IPS-18c (cell line): ENCODE measurements at regions not wholly inside any gene's neighbourhood (a gene's known extent, or its start where the extent isn't known, plus 50 kb on each side); places are given as distances from the start of the nearest gene placed in this dataset.
A peak's percentile ranks its signal among the peaks of the same experiment; 100 is the strongest.

ENCODE experiments used
- H3K4me3 ChIP-seq: 2 replicates; pipeline ENCODE4 v1.7.0; 2013; ENCODE audit warnings: low read depth, mild to moderate bottlenecking, low read length, moderate library complexity; ENCODE audit not compliant: insufficient read depth
- H3K9me3 ChIP-seq: one replicate; pipeline ENCODE4 v1.6.1; 2013; ENCODE audit warnings: mild to moderate bottlenecking, low read length, moderate library complexity; ENCODE audit not compliant: control insufficient read depth, insufficient read depth

DNA sequence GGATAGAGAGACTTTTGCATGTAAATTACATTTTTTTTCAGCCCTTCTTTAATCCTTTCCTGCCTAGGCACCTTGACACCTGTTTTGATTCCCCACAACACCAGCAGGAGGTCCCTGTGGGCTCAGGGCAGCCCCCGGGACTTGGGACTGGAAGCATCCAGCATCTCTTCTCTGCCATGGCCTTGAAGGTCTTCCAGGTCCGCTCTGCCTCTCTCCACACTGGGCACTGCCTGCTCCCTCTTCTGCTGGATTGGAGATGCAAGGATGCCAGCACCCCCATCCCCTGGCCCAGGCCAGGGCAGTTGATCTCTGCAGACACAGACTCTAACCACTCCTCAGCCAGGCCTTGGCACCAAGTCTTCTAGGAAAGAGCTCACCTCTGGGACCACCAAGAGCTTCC, 134.5 kb upstream of the C14orf180 start:
- Histone ChIP-seq H3K9me3 (peaks cover 3% of the 10 kb centered on the region), H3K4me3 (no peak overlapping the region)

DNA sequence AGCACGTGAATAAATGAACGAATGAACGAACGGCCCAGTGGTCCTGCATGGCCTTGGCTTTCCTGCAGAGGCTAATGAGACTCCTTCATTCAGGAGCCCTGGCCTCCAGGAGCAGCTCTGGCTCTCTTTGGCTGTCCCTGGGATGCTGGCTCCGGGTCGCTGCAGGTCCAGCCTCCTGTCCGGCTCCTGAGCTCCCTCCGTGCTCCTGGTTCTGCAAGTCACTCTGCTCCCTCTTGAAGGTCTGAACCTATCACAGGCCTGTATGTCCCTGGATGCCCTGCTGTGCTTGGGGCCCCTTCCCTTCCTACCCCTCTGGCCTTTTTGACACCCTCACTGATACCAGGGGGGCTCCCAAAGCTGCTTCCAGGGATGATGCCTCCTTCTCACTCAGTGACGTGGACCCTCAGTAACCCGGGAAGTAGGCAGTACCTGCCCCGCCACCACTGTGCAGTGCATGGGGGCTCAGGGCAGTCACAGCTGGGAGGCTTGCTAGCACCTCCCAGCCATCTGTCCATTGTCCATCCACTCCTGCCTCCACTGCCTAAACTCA, 133.7 kb upstream of the C14orf180 start:
- peaks cover 2% of the 10 kb centered on the region for H3K9me3 ChIP-seq
- H3K4me3 ChIP-seq: no peak overlapping the region

DNA sequence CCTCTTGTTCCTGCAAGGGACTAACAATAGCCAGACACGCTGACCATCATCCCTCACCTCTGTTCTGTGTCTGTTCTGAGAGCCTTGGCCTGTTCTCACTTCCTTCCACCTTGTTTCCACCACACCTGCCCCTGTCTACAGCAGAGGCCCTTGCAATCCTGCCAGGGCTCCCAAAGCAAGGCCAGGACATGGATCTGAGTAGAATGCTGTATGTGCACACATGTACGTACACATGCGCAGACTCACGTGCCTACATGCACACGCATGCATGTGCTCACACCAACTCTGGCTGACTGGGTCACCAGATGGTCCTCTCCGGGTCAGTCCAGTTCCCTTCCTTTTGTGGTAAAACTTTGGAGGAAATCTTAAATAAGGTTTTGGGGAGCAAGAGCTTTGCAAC, 133.0 kb upstream of the C14orf180 start:
- peaks cover 2% of the 10 kb centered on the region for H3K9me3 ChIP-seq
- no peak overlapping the region for H3K4me3 ChIP-seq

DNA sequence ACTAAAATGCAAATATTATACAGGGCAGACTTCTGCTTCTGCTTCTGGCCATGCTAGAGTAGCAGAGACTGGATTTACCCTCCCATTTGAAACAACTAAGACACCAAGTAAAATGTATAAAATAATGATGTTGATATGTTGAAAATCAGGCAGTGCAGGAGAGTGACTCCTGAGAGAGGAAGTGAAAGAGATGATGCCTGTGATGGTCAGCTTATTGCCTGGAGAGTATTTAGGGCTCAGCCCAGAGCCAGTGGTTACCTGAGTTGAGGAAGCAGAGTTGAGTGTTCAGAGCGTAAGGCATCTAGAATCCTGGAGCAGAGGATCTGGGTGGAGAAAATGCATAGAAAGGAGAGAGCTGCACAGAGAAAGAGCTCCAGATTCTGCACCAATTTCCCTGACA, 131.8 kb upstream of the C14orf180 start:
- no peak overlapping the region for H3K4me3 ChIP-seq
- H3K9me3 ChIP-seq: peaks cover 2% of the 10 kb centered on the region

GRCh38 chr14:104448321-104448720, 131.2 kb upstream of the C14orf180 start:
- Histone ChIP-seq H3K9me3 (peaks cover 2% of the 10 kb centered on the region), H3K4me3 (no peak overlapping the region)

- no peak overlapping the region for H3K4me3 ChIP-seq
- H3K9me3 ChIP-seq: peaks cover 2% of the 10 kb centered on the region
Observed at GRCh38 chr14:104448721-104449120, 130.8 kb upstream of the C14orf180 start.

DNA sequence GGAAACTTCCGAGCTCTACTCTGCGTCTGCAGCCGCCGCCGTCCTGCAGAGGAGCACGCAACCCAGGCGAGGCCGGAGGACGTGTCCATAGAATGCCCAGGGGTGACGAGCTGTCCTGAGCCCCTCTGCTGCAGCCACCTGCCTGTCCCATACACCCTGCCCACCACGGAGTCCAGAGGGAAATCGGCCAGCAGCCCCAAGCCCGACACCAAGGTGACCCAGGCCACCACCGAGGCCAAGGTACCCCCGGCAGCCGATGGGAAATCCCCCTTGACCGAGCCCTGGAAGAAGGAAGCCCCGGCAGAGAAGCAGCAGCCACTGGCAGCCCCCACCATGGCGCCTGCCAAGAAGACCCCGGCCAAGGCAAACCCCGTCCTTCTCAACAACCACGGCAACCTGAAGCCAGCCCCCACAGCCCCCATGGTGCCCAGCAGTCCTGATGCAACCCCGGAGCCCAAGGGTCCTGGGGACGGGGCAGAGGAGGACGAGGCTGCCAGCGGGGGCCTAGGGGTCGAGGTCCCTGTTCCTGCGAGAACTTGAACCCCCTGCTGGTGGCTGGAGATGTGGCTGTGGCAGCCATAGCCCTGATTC, 128.7 kb upstream of the C14orf180 start:
- Histone ChIP-seq H3K4me3 (no peak overlapping the region), H3K9me3 (peaks cover 2% of the 10 kb centered on the region)

DNA sequence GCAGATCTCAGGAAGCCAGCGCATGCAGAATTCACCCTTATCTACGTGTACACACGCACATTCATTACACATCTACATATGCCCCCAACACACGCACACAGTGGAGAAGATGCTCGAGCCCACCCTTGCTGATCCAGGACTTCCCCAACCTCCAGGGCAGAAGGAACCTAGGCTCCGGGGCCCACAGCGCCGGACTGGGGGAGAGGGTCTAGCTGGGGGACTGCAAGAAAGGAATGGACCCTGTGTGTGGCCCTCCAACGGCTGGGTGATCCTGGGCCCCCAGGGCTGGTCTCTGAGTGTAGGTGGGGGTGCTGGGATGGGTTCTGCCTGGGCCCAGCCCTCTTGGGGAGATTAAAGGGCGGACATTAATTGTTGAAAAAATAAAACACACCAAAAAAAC, 128.1 kb upstream of the C14orf180 start:
- H3K4me3 ChIP-seq: no peak overlapping the region
- peaks cover 2% of the 10 kb centered on the region for H3K9me3 ChIP-seq

GRCh38 chr14:104458845-104459244, 120.7 kb upstream of the C14orf180 start:
- H3K9me3 ChIP-seq: no peaks in the 10 kb centered on the region
- H3K4me3 ChIP-seq: no peak overlapping the region

GRCh38 chr14:104460791-104461651, 118.5 kb upstream of the C14orf180 start:
- Histone ChIP-seq H3K4me3 (peak overlapping the region; percentile 41), H3K9me3 (no peaks in the 10 kb centered on the region)

DNA sequence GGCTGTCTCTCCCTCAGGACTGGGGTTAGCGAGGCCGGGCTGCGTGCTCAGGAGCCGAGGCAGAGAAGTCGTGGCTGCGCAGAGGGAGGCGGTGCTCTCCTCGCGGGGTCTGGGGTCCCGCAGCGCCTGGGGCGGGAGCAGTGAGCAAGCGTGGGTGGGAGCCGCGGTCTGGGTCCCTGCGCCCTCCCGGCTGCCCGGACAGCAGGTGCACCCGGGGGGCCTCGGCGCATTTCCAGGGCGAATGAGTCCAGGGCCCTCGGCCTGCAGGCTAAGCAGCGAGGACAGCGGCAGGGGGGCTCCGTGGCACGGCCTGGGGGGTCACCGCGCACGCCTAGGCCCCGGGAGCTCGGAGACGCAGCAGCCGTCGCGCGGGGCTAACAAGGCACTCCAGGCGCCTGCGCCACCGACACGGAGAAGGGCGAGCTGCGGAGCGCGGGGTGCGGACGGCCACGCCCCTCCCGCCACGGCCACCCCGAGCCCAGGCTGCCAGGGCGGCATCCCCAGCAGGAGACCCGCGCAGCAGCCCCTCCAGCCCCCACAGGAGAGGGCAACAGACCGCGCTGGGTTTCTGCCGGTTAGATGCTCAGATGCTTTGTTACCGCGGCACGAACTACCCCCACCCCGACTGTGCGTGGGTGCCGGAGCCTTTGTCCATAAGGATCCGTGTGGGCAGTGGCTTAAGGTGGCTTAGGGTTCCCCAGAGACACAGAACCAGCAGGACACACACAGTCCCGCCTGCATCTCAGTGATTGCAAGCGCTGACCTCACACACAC, 117.7 kb upstream of the C14orf180 start:
- Histone ChIP-seq H3K9me3 (no peaks in the 10 kb centered on the region), H3K4me3 (peak overlapping the region; percentile 63)

DNA sequence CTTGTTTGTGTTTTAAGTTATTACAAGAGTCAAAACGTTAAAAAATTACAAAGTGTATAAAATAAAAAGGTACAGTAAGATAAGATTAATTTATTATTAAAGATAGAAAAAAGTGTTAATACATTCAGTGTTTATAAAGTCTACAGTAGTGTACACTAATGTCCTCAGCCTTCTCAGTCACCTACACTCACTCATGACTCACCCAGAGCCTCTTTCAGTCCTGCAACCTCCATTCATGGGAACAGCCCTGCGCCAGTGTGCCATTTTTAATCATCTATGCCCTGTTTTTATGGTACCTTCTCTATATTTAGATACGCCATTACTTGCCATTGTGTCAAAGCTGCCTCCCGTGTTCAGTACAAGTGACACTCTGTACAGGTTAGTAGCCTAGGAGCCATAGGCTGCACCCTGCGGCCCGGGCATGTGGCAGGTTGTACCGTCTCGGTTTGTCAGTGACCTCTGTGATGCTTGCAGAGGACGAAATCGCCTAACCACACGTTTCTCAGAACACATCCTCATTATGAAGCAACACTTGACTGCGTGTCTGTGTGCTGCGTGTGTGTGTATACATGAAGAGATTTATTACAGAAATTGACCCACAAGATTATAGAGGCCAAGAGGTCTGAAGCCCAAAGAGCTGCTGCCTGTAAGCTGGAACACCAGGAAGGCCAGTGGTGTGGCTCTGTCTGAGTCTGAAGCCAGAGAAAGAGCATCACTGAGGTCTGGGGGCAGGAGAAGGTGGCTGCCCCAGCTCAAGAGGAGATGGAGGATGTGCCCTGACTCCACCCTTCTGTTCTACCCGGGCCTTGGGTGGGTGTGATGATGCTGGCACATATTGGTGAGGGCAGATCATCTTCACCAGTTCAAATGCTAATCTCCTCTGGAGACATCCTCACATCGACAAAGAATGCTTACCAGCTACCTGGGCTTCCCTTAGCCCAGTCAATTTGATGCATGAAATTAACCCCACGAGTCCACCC, 116.6 kb upstream of the C14orf180 start:
- Histone ChIP-seq H3K4me3 (no peak overlapping the region), H3K9me3 (no peaks in the 10 kb centered on the region)

- H3K4me3 ChIP-seq: no peak overlapping the region
- no peaks in the 10 kb centered on the region for H3K9me3 ChIP-seq
Observed at GRCh38 chr14:104464907-104465306, 114.7 kb upstream of the C14orf180 start.

- no peaks in the 10 kb centered on the region for H3K9me3 ChIP-seq
Observed at GRCh38 chr14:104465482-104466390, 113.8 kb upstream of the C14orf180 start.

DNA sequence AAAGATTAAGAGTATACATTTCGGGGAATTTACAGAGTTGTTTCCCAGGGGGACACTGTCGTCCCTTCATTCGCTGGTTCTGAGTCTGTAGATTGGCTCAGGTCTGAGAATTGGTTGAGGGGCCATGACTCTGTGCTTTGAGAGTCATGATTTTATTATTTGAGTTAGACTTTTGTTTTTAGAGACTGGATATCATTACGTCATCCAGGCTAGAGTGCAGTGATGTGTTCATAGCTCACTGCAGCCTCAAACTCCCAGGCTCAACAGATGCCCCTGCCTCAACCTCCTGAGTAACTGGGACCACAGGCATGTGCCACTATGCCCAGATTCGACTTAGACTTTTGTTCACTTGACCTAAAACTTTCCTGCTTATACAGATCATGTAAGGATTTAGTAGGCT, 112.3 kb upstream of the C14orf180 start:
- Histone ChIP-seq H3K9me3 (no peaks in the 10 kb centered on the region), H3K4me3 (no peak overlapping the region)

More at GRCh38 chr14:104465482-104466390, 113.8 kb upstream of the C14orf180 start:
- no peak overlapping the region for H3K4me3 ChIP-seq

DNA sequence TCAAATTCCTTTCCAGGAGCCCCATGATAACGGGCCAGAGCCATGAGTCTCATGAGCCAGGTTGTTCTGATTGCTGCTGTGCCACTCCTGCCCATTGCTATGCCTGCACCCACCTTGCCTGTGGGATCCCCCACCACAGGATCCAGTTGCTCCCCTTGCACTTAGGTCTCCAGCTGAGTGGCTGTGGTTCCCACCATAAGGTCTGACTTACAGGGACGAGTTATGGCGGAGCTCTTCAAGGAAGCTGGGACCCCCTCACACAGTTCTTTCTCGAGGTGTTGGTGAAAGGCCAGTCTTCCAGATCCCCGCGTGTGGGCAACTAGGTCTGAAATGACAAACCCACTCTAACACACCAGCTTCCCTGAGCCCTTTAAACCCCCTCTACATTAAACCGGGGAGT, 111.9 kb upstream of the C14orf180 start:
- H3K4me3 ChIP-seq: no peak overlapping the region
- no peaks in the 10 kb centered on the region for H3K9me3 ChIP-seq
